CD4-positive, alpha-beta T cell treated with Interleukin-17A for 4 hours (primary cell): ENCODE measurements at regions not wholly inside any gene's neighbourhood (a gene's known extent, or its start where the extent isn't known, plus 50 kb on each side); places are given as distances from the start of the nearest gene placed in this dataset.

Experiments used
- DNase-seq: peaks from one replicate; pipeline ENCODE4 v3.0.0-alpha.2; 2020; ENCODE audit warnings: mixed read lengths

DNA sequence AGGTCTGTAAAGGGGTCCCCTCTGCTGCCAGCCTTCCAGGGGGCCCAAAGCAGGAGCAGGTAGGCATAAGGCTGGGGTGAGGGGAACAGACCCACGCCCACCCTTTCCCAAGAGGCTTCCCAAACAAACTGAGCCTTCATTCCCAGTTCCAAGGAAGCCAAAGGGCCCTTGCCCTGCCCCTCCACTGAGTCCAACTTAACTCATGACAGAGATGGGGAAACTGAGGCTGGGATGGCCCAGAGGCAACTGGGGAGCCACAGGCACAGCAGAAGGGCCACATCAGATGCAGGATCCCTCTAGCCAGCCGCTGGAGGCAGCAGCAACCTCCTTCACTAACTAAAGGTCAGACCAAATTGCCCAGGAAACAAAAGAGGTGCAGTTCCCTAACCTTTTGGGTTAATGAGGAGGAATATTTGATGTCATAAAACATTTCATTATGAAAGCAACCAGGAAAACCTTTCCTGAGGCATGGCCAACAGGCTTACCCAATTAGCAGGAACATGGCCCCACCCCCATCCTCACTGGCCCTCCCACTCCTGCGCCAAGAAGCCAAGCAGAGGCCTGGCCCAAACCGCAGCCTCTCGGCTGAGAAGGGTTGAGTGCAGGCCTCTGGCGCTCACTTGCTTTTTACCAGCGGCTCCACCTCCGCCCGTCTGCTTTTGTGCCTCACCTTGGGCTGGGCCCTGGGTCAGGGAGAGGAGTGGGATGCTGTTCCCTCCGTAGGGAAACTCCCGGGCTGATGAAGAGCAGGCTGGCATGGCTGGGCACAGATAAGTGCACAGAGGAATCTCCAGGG, 293.5 kb upstream of the RTL1 start:
- no peak for DNase-seq

DNA sequence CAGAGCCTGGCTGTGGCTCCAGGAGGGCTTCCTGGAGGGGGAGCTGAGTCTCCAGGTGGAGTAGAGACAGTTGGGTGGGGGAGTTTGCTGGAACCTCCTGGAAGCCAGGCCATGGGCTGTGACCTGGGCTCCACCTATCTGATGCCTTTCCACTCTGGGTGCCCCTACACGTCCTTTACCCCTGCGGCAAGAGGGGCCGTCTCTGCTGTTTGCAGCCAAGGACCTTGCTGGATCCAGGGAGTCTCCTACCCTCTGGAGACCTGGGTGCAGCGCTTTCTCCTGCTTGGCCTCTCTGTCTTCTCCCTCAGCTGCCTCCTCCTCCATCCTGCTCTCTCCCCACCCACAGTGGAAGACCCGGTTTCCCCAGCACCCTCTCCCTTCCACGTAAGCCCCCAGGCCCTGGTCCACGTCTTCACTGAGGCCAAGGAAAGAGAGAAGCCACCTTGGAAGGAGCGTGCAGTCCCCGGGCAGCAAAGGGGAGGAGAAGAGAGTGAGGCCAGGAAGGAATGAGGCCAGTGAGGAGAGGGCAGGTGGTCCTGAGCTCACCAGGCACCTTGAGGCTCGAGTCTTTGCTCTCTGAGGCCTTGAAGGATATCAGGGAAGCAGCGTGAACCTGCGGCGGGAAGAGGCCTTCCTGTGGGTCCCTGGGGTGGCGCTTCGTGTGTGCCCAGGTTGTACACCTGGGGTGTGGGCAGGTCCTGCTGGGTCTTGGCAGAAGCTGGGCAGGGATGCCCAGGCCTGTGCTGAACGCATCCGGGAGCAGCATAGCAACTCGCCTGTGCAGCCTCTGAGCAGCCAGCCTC, 294.3 kb upstream of the RTL1 start:
- DNase-seq: no peak

DNA sequence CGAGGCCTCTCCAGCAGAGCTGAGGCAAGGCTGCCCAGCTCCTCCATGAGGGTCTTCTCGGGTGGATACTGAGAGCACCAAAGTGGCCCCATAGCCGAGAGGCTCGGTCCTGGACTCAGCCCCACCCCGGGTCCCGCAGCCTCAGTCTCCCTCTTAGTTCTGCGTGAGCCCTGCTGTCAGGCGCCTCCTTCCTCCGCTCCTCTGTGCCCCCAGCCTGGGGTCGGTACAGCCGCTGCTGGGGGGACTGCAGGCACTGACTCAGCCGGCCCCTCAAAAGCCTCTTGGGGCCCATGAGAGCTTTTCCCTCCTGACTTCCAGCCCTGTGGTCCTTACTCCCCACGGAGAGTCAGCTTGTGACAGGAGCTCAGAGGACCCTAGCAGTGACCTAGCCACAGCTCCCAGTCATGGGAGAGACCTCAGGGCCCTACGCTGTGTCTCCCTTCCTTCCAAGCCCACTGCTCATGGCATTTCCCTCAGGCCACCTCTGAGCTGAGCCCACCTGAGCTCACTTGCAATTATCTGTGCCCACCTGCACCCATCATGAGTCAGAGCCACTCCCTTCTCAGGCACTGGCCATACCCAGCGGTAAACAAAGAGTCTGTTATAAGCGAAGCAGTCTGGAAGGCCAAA, 295.0 kb upstream of the RTL1 start:
- no peak for DNase-seq

DNA sequence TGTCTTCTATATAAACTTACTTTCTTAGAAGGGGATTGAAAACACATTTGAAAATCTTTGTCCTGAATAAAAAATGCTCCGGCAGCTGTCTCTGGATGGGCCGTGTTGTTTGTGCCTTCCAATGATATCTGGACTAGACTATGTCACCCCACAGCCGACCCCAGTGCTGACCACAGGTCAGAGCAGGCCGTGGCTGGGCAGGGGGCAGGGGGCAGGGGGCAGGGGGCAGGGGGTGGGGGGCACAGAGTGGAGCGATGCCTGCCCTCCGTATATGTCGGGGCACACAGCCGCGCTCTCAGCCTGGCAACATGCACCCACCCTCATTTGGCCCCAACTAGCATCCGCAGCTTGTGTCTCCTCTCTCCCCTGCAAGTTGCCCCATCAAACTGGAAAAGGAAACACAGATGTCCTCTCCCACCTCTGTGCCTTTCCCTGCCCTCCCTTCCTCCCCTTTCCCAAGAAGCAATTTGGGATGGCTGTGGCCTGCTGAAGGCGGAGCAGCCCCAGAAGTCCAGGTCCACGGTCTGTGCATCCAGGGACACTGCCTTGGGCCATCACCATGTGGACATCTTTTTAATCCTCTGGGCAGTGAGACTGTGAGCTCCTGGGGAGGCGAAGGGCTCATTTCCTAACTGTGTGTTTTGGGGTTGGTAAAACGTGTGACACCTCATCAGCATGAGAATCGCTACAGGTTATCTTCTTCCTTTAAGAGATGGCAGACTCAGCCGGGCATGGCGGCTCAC, 295.7 kb upstream of the RTL1 start:
- no peak for DNase-seq

DNA sequence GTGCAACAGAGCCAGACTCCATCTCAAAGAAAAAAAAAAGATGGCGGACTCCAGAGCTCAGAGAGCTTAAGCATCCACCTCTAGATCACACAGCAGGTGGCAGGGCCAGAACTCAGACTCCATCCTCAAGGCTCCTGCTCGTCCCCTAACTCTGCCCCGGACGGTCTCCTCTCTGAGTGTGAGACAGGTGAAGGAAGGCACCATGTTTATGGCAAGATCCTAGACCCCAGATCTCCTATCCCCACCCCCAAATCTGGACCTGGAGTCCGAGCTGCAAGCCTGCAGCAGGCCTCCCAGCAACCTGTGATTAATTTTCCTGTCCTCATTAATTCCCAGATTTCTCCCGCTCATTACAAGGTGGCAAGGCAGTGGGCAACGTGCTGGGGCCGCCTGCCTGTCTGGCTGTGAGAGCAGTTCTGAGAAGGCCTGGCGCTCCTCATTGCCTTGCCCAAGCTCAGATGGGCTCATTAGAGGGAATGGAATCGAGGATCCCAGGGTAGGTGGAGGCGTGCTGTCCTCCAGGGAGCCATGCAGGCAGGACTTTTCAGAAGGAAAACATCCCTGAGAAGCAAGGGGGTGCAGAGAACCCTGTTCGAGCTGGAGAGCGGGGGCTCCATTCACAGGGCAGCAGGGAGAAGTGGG, 296.6 kb upstream of the RTL1 start:
- no peak for DNase-seq

DNA sequence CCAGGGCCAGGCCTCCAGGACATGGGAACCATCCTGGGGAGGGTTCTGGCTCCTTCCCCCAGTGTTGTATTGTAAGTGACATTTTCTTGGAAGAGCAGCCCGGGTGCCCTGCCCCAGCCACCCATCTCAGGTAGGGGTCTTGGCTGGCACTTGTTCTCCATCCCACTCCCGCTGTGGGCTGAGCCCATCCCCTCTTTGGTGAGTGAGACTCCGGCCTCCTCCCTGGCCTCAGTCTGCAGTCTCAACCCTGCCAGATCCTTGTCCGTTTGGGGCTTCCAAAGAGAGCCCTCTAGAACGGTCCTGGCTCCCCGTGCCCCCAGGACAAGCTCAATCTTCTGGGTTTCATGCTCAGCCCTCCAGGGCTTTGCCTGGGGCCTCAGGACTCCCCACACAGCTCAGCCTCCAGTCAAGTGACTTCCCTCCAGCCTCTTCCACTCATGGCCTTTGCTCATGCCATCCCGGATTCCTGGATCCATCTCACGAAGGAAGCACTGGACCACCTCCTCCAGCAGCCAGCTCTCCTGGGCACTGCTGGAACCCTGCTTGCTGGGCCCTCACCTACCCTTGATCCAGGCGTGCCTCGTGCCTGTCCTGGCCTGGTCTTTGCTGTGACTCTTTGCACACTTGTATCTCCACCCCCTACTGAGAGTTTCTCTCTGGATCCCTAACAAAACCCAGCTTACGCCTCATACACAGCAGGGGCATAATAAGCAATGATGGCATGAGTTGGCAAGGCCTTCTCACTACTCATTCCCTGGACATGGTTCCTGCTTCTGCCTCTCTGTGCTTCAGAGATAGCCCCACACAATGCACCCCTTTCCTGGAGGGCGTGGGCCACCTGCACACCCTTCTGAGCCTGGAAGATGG, 297.4 kb upstream of the RTL1 start:
- no peak for DNase-seq

DNA sequence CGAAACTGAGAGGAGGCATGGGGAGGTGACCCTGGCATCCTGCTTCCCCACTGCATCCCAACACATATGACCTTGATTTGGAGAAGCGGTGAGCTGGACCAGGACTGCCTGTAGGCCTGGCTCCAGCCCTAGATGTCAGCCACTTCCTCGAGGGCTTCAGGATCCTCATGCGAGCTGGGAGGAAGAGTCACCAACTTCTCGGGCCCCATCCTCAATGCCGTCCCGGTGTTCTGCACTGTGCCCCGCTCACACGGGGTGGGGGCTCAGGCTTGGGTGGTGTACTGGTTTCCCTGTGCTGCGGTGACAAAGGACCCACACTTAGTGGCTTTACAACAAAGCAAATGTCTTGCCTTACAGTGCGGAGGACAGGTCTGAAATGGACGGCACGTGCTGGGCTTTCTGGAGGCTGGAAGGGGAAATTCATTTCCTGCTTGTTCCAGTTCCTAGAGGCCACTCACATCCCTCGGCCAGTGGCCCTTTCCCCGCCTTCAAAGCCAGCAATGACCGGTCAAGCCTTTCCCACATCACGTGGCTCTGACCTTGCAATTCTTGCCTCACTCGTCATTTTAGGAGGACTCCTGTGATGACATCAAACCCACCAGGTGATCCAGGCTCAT, 298.1 kb upstream of the RTL1 start:
- no peak for DNase-seq

DNA sequence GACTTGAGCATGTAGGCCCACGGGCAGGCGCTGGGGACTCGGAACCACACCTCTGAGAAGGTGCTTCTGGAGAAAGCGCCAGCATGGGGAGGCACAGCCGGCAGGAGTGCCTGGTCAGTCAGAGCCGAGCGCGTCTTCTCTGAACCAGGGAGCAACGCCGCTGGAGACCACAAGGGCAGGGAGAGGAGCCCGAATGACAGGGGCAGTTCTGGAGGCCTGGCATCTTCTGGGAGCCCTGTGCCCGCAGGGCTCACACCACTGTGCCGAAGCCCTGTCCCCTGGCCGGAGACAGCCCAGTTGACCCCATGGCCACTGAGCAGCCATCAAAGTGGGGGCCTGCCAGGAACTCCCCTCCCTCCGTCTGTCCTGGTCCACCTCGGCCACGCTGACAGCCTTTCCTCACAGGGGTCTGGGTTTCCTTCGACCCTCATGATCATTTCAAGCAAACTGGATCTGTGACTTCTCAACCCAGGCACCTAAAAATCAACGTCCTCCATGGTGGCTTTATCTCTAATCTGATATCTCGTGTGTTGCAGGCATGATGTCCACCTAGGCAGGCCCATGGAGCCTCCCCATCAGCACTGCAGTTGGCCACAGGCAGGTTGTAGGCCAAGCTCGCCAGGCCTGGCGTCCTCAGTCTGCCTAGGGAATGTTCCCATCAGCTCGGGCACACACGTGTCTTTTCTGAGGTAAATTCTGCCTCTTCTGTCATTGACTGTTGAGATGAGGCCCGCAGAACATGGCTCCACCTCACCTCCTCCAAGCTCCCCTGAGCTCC, 299.3 kb upstream of the RTL1 start:
- DNase-seq: no peak

DNA sequence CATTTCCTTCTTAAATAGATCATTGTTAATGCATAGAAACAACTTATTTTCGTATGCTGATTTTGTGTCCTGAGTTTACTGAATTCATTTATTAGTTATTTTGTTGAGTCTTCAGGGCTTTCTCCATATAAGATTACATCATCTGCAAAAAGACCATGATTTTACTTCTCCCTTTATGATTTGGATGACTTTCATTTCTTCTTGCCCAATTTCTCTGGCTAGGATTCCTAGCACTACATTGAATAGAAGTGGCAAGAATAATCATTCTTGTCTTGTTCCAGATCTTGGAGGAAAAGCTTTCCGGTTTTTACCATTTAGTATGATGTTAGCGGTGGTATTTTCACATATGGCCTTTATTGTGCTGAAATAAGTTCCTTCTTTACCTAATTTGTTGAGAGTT, 303.0 kb upstream of the RTL1 start:
- no peak for DNase-seq

DNA sequence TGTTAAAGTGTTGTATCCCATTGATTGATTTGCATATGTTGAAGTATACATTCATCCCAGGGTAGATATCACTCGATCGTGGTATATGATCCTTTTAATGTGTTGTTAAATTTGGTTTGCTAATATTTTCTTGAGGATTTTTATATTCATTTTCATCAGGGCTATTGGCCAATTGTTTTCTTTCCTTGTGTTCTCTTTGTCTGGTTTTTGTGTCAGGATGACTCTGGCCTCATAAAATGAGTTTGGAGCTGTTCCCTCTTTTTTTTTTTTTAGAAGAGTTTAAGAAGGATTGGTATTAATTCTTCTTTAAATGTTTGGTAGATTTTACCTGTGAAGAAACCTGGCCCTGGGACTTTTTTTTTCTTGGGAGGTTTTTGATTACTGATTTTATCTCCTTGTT, 303.5 kb upstream of the RTL1 start:
- no peak for DNase-seq

DNA sequence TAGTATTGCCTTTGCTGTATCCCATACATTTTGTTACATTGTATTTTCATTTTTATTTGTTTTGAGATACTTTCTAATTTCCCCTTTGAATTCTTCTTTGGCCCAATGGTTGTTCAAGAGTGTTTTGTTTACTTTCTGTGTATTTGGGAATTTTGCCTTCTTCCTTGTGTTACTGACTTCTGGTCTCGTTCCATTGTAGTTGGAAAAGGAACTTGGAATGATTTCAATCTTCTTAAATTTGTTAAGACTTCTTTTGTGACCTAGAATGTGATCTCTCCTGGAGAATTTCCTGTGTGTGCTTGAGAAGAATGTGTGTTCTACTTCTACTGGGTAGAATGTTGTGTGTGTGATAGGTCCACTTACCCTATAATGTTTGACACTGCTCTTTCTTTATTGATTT, 304.4 kb upstream of the RTL1 start:
- no peak for DNase-seq

DNA sequence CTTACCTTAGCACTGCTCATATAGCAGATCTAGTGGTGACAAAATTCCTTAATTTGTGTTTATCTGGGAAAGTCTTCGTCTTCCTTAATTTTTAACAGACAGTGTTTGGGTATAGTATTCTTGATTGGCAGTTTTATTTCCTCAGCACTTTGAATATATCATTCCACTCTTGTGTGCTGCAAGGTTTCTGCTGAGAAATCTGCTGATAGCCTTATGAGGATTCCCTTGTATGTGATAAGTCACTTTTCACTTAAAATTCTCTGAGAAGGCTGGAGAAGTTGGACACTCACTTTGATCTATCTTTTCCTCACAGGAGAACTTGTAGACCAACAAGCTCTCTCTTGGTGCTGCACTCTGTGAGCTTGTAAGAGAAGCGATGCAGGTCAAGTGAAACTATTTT, 306.1 kb upstream of the RTL1 start:
- DNase-seq: no peak

DNA sequence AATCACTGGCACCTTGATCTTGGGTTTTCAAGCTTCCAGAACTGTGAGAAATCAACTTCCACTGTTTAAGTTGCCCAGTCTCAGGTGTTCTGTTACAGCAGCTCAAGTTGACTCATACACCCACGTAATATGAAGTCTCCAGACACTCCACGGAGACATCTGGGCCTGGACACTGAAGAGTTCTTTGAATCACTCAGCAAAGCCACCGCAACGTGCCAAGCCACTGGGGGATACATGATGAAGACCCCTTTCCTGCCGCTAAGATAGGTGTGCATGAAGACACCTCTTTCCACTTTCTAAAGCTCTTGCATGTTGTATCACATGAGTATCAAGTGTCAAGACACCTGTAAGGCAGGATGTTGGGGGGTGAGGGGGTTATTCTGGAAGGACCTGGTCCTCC, 311.7 kb upstream of the RTL1 start:
- no peak for DNase-seq

DNA sequence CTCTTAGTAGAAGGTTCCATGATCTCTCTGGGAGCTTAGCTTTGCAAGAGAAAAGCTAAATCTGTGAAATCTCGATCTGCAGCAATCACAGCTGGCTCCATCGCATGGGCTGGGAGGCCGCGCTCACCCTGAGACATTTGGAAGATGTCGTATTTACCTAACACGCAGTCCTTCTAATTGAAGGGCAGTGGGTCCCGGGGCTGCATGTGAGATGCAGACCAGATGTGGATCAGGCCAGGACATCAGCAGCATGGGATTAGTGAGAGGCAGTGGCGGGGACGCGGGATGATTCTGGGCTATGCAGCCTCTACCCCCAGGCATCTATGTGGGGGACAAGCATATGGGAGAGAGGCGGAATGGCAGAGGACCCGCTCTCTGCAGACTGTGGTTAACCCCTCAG, 312.4 kb upstream of the RTL1 start:
- no peak for DNase-seq

DNA sequence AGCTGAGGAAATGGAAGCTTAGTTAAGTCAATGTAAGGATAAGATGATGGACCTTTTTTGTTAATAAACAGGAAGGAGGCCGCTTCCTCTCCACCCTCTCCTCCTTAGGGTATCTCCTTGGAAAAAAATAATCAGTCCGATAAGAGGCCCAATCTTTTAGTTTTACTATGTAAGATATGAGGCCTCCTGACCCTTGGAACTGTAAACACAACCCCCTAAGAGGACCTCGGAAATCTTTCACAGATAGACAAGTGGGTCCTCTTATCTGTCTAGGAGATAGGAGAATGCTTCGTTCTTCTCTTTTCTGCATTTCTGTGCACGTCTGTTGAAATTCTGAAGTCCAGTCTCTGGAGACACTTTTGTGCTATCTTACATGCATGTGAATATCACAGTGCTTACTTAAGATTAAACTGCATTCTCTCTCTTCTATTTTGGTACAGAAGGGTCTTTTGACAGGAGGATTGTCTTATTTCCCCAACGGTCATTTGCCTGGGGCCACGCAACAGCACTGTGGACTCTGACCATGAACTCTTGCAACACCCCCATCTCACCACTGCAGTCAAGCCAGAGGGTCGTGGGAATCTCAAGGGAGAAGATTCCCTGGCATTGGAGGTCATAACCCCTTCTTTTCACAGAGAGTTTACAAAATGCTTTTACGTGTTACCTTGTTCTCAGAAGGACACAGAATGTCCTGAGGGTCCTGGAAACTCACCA, 313.0 kb upstream of the RTL1 start:
- no peak for DNase-seq

DNA sequence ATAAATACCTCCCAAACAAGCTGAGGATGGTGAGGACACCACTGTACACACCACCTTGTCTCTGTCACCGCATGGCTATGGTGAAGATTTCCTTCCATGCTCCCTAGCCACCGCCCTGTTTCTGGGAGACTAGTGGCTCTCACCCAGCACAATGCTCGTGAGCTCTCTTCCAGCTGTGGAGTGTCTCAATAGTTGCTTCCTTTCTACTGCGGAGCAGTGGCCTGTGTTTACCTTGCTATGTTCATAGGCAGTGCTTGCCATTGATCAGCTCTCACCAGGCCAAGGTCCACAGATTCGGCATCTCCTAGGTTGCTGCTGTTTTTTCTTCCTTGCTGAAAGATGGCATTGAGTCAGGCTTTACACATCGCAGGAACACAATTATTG, 313.6 kb upstream of the RTL1 start:
- DNase-seq: no peak

DNA sequence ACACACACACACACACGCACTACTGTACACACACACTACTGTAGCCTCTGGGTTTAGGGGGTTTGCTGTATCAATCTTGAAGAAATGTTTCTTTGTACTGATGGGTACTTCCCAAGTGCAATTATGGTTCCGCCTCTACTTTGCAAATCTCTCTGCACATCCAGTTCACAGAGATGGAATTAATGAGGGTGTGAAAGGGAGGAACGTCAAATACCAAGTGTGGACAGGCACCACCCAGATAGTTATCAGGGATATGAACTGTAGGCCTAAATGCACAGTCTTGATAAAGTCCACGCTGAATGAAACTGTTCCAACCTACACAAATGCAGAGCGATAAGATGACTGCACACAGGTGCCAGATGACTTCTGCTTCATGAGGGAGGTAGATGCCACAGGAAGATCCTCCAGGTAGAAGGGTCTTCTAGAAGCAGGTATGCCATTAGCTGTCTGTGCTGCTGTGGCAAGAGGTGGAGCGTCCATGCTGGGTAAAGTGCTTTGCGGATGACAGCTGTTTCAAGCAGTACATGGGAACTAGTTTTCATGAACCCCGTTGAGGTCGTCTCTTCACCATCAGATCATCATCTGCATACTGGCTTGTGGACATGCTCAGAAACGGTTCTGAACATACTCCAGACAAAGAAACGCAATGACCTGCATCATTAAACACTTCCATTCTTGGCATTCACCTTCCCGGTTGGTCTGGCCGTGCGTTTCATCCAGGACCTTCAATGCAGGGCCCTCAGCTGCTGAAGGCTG, 314.3 kb upstream of the RTL1 start:
- DNase-seq: no peak

DNA sequence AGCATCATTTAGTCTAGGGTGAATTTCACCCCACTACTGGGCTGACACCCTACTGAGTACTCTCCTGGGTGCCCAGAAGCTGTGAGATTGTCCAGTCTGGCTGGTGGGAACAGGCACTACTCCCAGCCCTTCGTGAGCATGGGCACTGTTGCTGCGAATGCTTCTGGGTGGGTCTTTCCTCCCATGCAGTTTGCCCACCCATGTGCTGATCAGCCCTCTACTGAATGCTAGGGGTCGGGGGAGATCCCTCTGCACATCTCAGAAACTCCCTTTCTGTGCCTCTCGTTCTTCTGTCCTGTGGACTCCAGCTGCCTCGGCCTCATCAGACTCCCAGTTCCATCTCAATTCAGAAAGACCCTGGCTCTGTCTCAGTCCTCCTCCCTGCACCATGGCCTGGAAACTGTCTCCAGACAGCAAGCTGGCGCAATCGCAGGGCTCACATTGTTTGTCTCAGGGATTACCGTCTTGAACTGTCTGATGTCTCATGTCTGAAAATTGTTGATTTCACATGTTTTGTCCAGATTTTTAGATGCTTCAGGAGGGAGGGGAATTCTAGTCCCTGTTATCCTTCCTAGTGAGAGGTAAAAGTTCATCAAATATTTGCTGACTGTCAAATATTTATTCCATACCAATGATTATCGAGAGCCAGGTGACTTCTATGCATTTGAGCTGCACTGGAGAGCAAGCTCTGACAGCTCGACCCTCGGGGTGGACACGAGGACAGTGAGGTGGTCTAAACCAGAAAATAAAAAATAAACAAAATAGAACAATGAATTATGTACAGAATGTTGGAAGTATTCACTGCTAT, 316.6 kb upstream of the RTL1 start:
- DNase-seq: no peak
